Stimulated activated CD4-positive, alpha-beta T cell treated with anti-CD3 and anti-CD28 coated beads, Interleukin-2, amount 100 ng/mL, for 24 hours (primary cell): ENCODE measurements at regions not wholly inside any gene's neighbourhood (a gene's known extent, or its start where the extent isn't known, plus 50 kb on each side); places are given as distances from the start of the nearest gene placed in this dataset.
"Not testable (repeated sequence)": the region's sequence is repeated elsewhere in the genome, so short reads cannot be mapped to it uniquely, and the experiment has no call there.

Experiments
- DNase-seq, 2 donors: peaks; one replicate each; pipeline ENCODE4 v3.0.0-alpha.2; 2020

GRCh38 chr5:35561396-35561795 is 56.3 kb upstream of the SPEF2 start:
- no peak for DNase-seq

- no peak for DNase-seq
Observed at GRCh38 chr5:35557748-35558147, 59.9 kb upstream of the SPEF2 start.

- no peak for DNase-seq
Observed at GRCh38 chr5:35557199-35557598, 60.5 kb upstream of the SPEF2 start.

- no peak for DNase-seq
Observed at GRCh38 chr5:35554016-35554415, 63.6 kb upstream of the SPEF2 start.

GRCh38 chr5:35545190-35545589 is 72.5 kb upstream of the SPEF2 start:
- no peak for DNase-seq

GRCh38 chr5:35543408-35543807 is 74.3 kb upstream of the SPEF2 start:
- no peak for DNase-seq

GRCh38 chr5:35540002-35540401 is 77.7 kb upstream of the SPEF2 start:
- DNase-seq = no peak

GRCh38 chr5:35538198-35538931 is 79.3 kb upstream of the SPEF2 start:
- DNase-seq = no peak

GRCh38 chr5:35533156-35533555 is 84.5 kb upstream of the SPEF2 start:
- DNase-seq = no peak

GRCh38 chr5:35531553-35531952 is 86.1 kb upstream of the SPEF2 start:
- not testable (repeated sequence) for DNase-seq

- no peak for DNase-seq
Observed at GRCh38 chr5:35518104-35518503, 99.6 kb upstream of the SPEF2 start.

- DNase-seq = no peak
Observed at GRCh38 chr5:35516271-35516670, 101.4 kb upstream of the SPEF2 start.

- no peak for DNase-seq
Observed at GRCh38 chr5:35513612-35514011, 104.1 kb upstream of the SPEF2 start.

- DNase-seq = no peak
Observed at GRCh38 chr5:35502206-35502605, 115.5 kb upstream of the SPEF2 start.

- DNase-seq = no peak
Observed at GRCh38 chr5:35488791-35489190, 128.9 kb upstream of the SPEF2 start.

- DNase-seq = no peak
Observed at GRCh38 chr5:35488055-35488454, 129.6 kb upstream of the SPEF2 start.

- no peak for DNase-seq
Observed at GRCh38 chr5:35487233-35488025, 130.2 kb upstream of the SPEF2 start.

GRCh38 chr5:35485487-35485886 is 132.2 kb upstream of the SPEF2 start:
- no peak for DNase-seq

GRCh38 chr5:35484241-35484640 is 133.4 kb upstream of the SPEF2 start:
- no peak for DNase-seq

- DNase-seq = no peak
Observed at GRCh38 chr5:35483780-35484179, 133.9 kb upstream of the SPEF2 start.

- DNase-seq = no peak
Observed at GRCh38 chr5:35483191-35483590, 134.5 kb upstream of the SPEF2 start.

- no peak for DNase-seq
Observed at GRCh38 chr5:35482167-35482755, 135.4 kb upstream of the SPEF2 start.

GRCh38 chr5:35478856-35479682 is 138.6 kb upstream of the SPEF2 start:
- DNase-seq = no peak
